ENCODE measurements at regions not wholly inside any gene's neighbourhood (a gene's known extent, or its start where the extent isn't known, plus 50 kb on each side); places are given as distances from the start of the nearest gene placed in this dataset.
"Not testable (repeated sequence)": the region's sequence is repeated elsewhere in the genome, so short reads cannot be mapped to it uniquely, and the experiment has no call there.

DNA sequence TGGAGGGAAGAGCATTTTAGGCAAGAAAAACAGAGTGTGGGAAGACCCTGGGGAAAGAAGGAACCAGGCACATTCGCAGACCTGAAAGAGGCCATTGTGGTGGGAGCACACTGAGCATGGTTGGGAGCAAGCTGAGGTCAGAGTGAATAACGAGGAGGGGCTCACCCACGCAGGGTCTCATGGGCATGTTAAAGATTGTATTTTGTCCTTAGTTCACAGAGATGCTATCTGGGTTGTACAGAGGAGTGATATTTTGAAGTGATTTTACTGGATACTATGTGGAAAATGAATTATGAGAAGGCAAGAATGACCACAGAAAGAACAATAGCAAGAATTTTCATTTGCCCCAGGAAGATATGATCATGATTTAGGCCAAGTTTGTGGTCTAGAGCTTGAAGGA lies 578.3 kb upstream of the NR5A2 start:
- DNase-seq (ENCODE audit: low spot score), result no peak

DNA sequence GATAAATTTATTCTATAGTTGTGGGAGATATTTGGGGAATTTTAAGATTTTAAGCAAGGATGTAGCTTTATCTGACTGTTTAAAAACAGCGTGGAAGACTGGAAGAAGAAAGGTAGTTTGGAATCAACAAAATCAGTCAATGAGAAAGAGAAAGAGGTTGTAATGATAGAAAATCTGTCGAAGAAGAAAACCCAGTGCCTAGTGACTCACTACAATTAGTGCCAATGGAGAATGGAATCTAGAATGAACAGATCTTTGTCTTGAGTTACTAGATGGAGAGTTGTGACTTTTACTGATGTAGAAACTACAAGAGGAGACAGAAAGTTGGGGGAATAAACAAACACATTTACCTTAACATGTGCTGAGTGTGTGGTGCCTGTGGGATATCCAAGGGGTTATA lies 577.8 kb upstream of the NR5A2 start:
- DNase-seq (ENCODE audit: low spot score), result no peak

DNA sequence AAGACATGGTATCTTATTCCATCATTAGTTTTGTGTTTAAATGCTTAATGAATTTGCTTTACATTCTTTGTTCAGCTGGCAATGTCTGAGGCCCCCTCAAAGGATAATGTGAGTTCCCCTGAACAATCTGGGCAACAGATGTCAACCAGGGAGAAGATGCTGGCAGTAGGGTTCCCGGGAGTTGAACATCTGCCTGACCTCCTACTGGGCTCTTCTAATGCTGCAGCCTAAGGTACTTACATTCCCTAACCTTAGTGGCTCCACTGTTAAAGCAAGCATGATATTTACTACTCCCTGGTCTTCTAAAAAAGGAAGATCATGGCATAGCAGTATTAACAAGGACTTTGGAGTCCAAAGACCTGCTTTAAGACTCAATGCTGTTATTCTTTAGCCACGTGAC lies 574.9 kb upstream of the NR5A2 start:
- no peak for DNase-seq (ENCODE audit: low spot score)

DNA sequence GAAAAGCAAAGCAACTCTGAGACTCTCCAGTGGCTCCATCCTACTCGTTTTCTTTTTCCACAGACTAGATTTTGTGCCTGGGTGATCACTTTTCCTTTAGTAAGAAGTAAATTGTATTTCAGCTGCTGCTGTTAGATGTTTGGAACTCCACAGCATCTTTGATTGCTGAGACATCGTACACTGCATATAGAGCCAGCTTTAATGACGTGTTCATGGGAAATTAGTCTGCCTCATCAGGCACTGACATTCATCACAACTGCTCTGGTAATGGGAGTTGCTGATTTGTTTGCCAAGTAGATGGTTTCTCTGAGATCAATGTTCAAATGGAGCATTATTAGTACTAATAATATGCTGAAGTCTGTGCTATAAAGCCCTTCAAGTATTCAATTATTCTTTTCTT lies 573.8 kb upstream of the NR5A2 start:
- DNase-seq (ENCODE audit: low spot score), result no peak

DNA sequence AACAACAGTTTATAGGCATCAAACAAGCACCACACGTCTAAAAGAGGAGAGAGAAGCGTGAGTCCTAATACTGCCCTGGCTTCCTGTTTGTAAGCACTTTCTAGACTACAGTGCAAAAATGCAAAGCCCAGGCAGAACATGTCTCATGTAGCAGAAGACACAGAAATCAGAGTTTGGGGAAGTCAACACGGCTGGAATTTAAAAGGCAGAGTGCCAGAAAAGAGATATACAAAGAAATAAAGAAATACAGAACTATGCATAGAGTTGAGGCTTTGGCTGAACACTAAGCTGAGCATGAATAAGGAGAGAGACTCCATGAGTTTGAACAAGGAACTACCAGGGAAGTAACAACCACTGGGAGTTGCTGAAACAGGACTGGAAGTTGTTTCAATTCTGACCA lies 566.6 kb upstream of the NR5A2 start:
- DNase-seq (ENCODE audit: low spot score), result no peak

DNA sequence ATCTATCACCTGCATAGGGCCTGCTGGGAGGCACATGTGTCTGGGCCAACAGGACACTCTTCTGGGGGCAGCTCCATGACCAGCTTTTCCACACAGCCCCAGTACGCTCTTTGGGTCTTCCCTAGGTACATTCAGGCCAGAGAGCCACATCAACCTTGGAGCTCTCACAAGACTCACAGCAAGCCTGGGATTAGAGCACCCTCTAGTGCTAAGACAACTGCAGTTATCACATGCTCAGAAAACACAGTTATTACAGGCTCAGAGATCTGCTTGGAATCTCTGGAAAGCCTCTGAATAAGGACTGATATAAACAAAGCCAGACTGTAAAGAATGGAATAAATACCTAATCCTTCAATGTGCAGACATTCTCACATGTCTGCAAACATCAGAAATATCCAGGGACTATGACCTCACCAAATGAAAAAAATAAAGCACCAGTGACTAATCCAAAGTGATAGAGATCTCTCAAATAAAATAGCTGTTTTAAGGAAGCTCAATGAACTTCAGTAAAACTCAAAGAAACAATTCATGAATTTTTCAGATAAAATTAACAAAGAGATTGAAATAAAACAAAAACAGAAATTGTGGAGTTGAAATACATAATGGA lies 563.9 kb upstream of the NR5A2 start:
- DNase-seq (ENCODE audit: low spot score), result no peak

DNA sequence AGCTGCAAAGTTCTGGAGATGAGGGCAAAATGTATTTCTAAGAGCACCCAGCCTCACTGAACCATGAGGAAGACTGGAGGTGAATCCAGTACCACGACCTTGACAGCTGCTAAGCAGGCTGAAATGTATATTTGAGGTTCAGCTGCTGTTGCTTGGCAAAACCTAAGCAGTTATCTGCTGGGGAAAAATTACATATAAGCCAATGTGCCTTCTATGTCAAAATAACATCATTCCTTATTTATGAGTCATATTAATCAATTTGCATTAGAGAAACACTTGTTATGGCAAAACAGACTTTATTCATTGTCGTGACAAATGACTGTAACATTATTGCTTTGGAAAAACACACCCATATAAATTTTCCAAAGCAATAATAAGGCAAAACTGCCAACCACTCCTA lies 560.5 kb upstream of the NR5A2 start:
- DNase-seq (ENCODE audit: low spot score), result no peak

DNA sequence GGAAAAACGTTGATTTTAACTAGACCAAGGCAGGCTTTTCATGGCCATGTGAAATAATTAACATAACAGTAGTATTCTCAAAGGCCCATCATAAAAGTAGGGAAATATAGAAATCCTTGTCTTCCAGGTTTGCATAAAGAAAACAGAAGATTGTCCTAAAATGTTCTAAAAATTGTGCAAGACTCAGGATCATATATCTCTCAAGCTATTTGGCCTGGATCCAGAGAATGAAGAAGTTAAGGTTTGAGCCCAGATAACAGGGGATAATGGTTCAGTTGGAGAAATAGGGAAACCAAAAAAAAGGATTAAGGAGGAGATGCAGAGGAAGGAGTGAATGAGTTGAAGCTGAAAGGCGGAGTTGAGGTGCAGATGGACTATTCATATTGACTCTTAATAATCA lies 555.5 kb upstream of the NR5A2 start:
- no peak for DNase-seq (ENCODE audit: low spot score)

DNA sequence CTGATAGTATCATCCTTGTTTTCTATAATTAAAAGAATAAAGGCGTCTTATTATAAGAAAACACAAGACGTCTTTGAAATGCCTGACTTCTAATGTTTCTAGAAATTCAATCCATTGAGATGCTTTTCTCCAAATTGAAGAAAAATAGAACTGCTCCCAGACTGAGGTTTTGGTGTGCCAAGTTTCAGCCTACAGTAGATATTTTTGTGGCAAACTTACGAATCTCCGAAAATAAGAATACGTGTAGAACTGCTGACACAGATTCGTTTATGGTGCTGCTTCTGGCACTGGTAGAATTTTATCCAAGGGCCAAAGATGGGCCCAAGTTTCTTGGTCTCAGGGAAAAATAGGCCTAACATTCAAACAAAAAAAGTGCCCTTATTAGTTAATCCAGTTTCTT lies 554.5 kb upstream of the NR5A2 start:
- DNase-seq (ENCODE audit: low spot score), result no peak

DNA sequence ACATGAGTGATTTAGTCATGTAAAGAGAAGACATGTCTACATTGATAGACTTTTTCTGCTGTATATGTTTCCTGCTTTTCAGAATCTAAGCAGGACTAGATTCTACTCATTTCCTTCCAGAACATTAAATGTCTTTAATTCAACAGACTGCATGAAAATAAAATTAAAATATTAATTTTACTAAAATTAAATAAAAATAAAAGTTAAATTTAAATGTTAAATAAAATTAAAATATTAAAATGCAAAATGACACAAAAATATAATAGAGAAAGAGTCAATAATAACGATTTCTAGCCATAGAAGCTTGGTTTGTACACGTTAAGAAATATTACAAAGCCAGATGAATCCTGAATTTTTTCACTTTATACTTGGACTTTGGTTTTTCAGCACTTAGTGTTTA lies 552.8 kb upstream of the NR5A2 start:
- DNase-seq (ENCODE audit: low spot score), result no peak

DNA sequence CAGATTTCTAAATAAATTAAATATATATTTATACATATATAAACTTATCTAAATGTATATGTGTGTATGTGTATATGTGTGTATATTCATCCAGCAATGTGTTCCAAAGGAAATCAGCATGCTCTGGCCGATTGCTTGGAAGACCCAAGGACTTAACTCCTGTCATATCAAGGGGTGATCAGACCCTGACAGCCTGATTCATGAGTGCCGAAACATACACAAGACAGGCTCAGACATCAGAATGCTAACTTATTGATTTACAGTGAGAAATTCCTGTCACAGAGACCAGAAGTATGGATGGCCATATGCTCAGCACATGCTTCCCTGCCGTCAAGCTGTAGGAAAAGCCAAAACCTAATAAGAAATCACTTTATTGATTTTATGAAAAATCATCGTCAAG lies 545.1 kb upstream of the NR5A2 start:
- no peak for DNase-seq (ENCODE audit: low spot score)

DNA sequence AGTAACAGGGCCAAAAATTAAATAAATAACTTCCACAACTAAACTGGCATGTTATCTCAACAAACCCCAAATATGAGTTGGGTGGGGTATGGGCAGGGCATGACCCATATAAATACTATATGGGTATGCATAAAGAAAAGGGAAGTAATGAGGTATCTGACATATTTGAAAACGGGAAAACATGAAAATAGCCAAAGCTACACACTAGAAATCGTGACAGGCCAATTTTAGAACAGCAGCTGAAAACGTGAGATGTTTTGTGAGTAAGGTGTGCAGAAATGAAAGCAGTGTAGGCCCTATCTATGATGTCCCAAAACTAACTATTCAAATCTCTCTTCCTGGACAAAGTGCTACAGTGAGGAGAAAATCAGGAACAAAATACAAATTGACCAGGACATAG lies 537.9 kb upstream of the NR5A2 start:
- no peak for DNase-seq (ENCODE audit: low spot score)

DNA sequence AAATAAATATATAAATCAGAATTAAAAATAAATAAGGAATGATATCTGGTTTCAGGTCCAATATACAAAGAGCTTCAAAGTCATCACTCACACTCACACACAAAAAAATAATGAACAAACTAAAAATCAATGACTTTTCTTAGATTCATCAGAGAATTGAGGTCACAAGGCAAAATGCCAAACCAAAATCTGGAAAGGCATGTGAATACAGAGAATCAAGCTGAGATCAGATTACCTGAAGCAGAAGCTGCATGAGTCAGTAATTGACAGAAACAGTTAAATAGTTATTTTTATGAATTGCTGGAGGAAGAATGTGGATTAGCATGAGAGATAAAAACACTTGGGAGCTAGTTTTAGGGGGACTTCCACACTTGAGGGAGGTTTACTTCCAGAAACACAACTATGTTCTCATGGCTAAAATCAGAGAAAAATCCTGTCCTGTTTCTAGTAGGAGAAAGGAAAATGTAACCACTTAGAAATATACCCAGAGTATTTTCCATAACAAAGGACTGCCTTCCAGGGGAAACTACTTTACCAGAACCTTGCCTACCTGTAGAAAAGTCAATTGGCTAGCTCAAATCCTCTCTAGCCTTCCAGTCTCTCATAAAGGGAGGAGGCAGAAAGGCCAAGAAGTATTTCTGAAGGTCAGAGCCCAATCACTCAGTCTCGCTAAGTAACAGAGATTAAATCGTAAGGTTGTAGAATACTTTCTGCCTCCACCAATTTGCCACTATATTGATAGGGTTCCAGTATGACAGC lies 536.6 kb upstream of the NR5A2 start:
- no peak for DNase-seq (ENCODE audit: low spot score)

DNA sequence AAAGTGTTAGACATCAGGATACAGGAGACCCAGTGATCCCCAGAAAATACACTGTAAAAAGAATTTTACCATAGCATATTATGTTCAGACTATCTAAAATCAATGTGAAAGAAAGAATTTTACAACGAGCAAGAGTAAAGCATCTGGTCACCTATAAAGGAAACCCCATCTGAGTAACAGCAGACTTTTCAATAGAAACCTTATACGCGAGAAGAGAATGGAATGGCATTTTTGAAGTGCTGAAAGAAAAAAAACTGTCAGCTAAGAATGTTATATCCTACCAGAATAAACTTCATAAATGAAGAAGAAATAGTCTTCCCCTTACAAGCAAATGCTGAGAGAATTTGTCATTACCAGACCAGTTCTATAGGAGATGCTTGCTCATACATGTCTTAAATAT lies 532.1 kb upstream of the NR5A2 start:
- DNase-seq (ENCODE audit: low spot score), result no peak

DNA sequence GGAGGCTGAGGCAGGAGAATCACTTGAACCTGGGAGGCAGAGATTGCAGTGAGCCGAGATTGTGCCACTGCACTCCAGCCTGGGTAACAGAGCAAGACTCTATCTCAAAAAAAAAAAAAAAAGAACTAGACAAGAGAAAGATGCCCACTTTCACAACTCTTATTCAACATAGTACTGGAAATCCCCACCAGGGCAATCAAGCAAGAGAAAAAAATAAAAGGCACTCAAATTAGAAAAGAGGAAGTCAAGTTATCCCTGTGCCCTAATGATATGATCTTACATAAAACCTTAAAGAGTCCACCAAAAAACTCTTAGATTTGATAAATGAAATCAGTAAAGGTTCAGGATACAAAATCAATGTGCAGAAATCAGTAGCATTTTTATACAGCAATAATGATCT lies 528.7 kb upstream of the NR5A2 start:
- DNase-seq (ENCODE audit: low spot score), result not testable (repeated sequence)

DNA sequence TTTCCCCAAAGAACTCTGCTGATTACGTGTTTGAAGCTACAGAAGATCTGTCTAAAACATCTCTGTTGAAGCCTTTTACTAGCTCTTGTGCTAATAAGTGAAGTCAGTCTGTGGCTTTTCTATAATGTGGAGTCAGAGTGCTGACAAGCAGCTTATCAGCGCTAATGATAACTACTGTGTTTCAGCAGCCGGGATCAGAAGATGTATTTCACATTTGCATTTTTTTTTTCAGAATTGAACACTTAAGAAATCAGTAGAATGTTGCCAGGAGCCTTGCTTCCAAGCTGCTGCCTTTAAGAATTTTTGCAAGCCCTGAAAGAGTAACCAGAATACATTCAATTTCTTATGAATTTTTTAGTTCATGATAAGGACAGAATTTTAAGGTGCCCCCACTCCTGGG lies 519.4 kb upstream of the NR5A2 start:
- no peak for DNase-seq (ENCODE audit: low spot score)

DNA sequence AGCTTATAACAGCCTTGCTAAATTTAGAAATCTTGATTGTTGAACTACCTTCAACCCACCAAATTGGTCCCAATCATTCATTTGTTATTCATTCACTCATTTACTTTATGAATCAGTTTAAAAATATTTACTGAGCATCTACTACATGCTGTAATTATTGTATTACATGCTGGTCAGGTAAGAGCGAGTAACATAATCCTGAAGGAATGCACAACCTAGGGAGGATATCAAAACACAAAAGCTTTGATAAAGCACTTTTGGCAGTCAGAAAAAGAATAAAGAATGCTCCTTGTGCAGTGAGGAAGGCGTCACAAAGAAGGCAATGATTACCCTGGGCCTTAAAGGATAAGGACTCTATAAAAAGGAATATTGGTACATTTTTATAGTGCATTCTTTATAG lies 518.9 kb upstream of the NR5A2 start:
- DNase-seq (ENCODE audit: low spot score), result no peak

DNA sequence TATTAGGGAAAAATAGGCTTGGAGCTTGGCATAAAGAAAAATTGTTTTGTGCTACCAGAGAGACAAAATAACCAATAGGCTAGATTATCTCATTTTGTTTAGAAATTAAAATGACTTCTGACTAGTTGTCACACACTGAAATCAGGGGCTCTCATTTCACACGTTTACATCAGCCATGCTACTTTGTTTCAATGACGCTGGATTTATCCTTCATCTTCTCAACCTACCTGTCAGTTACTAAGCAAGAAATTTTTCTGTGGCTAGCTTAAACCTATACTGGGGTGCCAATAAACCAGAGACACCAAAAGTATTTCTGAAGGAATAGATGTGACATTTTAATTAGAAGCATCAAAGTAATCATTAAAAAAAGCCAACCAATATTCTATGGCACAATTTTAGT lies 518.1 kb upstream of the NR5A2 start:
- no peak for DNase-seq (ENCODE audit: low spot score)

DNA sequence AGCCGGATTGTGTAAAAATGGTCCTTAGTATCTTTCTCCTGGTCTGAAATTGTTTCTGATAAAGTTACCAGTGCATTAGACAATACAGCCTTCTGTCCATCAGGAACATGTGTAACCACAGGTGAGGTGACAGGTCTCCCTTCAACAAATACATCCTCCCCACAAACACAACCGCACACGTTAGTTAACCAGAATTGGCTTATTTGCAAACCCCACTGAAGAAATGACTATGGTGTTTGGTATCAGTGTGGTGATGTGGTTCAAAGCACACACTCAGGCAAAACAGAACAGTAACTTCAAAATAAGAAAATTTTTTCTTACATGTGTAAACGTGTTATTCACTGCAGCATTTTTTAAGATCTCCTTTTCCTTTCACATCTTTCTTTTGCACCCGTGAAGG lies 517.2 kb upstream of the NR5A2 start:
- no peak for DNase-seq (ENCODE audit: low spot score)

DNA sequence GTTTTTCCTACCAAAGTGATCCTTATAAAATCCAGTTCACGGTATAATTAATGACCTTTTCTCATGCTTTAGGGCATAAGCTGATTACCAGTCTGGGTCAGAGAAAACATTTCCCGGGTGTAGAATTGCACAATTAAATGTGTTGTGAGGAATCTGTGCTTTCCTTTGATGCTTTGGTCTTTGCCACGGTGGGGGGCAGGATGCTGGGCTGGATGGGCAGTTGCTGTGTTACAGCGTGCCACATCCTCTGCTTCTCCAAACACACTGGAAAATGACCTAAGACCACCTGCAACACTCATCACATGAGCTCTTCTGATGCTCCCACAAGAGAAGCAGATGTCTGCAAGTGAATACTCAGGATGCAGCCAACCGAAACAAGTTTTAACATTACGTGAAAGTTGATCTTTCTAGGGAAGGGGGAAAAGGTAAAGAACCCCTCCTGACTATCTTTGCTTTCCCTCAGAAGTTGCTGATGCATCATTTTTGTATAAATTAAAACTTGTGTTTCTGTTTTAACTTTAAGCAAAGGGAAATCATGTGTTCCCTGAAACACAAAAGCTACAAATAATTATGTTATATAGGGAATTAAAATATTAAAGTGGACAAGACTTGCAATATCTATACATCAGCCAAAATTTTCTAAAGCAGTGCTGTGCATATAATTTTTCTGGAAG lies 515.3 kb upstream of the NR5A2 start:
- no peak for DNase-seq (ENCODE audit: low spot score)

DNA sequence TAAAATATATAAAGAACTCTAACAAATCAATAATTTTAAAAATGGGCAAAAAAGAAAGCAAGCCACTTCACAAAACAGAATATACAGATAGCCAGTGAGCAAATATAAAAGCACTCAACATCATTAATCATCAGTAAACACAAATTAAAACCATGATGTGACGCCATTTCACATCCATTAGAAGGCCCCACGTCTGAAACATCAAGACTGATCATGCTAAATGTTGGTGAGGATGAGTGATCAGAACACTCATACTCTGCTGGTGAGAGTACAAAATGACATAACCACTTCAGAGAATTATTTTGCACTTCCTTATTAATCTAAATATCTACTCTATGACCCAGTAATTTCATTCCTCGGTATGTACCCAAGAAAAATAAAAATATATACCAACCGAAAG lies 512.2 kb upstream of the NR5A2 start:
- no peak for DNase-seq (ENCODE audit: low spot score)

DNA sequence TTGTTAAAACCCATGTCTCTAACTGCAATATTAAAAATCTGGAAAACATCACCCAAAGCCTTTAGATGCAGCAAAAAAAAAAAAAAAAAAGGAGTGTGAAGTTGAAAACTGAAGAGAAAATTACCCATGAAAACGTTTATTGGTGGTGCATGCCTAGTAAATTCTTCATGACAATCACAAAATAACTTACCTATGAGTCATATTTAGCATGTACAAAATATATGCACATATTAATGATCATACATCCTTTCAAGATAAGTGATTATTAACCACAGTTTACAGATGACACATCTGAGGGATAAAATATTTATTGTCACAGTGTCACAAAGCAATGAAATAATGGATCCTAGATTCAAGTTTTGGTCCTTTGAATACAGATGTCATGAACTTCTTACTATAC lies 505.2 kb upstream of the NR5A2 start:
- DNase-seq (ENCODE audit: low spot score), result no peak

DNA sequence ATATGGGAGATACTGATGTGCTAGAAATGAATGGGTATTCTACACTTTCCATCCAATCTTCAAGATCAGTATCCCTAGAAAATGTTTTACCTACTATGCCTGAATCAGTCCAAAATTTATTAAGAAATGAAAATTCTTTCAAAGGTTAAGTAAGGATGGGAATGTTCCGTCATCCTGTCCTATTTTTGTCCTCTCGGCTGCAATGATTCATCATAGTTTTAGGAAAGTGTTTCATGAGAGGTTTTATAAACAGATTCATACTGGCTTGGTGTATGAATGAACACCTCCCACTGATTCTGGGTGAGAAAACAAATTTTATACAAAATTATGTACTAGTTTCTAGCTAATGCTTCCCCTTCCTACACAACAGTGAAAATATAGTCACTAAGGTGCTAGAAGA lies 504.6 kb upstream of the NR5A2 start:
- DNase-seq (ENCODE audit: low spot score), result no peak

DNA sequence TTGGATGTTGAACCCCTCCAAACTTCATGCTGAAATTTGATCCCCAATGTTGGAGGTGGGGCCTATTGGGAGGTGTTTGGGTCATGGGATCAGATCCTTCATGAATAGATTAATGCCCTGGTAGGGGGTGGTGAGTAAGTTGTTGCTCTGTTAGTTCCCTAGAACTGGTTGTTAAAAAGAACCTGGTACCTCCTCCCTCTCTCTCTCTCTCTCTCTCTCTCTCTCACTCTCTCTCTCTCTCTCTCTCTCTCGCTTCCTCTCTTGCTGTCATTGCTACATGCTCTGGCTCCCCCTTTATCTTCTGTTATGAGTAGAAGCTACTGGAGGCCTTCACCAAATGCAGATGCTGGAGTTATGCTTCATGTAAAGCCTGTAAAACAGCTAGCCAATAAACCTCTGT lies 498.2 kb upstream of the NR5A2 start:
- no peak for DNase-seq (ENCODE audit: low spot score)

Data from globus pallidus (tissue), 1 donor.